ENCODE measurements at regions not wholly inside any gene's neighbourhood (a gene's known extent, or its start where the extent isn't known, plus 50 kb on each side); places are given as distances from the start of the nearest gene placed in this dataset.

DNA sequence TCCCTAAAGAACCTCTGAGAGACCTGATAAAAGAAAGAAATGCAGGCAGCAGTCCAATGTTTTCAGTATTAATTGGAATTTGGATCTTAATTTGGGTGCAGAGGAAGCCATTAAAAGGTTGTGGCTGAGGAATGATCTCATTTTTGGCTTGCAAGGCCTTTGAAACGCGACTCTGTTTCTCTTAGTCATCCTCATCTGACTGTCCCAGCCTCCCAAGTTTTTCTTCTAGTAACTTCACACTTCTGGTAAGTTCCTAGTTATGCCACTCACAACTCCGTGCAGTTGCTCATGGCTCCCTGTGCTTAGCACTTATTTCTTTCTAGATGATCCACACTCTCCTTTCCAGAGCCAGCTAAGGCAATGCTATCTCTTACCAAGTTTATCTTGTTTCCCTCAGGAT, 147.4 kb upstream of the USP24 start:
- TF ChIP-seq, protein P1, sequence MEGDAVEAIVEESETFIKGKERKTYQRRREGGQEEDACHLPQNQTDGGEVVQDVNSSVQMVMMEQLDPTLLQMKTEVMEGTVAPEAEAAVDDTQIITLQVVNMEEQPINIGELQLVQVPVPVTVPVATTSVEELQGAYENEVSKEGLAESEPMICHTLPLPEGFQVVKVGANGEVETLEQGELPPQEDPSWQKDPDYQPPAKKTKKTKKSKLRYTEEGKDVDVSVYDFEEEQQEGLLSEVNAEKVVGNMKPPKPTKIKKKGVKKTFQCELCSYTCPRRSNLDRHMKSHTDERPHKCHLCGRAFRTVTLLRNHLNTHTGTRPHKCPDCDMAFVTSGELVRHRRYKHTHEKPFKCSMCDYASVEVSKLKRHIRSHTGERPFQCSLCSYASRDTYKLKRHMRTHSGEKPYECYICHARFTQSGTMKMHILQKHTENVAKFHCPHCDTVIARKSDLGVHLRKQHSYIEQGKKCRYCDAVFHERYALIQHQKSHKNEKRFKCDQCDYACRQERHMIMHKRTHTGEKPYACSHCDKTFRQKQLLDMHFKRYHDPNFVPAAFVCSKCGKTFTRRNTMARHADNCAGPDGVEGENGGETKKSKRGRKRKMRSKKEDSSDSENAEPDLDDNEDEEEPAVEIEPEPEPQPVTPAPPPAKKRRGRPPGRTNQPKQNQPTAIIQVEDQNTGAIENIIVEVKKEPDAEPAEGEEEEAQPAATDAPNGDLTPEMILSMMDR (IDR thresholded peaks at IDR 0.05), result no peak
- no peak for TF ChIP-seq EZH2phosphoT487 (IDR thresholded peaks at IDR 0.05)

All from neural progenitor cell (in vitro differentiated cells).